ENCODE measurements at regions not wholly inside any gene's neighbourhood (a gene's known extent, or its start where the extent isn't known, plus 50 kb on each side); places are given as distances from the start of the nearest gene placed in this dataset.

DNA sequence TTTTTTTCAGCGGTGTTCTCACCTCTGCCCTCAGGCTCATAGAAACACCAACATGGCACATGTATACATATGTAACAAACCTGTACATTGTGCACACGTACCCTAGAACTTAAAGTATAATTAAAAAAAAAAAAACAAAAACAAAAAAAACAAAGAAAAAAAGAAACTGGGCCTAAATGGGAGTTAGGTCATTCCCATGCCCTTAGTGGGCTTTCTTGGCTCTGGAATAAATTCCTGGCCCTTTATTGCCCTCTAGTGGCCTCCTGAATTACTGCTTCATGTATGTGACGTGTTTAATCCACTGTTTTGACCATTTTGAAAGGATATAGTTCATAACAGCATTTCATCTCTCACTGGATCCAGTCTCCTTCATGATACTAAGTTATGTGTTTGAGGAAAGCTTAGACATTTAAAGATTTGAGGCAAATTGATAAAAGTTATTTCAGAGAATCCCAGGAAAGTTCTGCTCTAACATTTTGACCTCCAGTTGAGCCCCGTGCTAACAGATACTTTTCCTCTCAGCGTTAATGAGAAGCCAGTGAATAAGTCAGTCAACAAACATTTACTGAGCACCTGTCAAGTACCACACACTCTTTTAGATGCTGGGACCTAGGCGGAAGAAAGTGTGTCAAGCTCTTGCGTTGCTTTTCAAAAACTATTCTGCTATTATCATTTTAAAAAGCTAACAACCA, 54.7 kb upstream of the SYPL1 start:
- DNase-seq: peak; percentile 55 to 68

DNA sequence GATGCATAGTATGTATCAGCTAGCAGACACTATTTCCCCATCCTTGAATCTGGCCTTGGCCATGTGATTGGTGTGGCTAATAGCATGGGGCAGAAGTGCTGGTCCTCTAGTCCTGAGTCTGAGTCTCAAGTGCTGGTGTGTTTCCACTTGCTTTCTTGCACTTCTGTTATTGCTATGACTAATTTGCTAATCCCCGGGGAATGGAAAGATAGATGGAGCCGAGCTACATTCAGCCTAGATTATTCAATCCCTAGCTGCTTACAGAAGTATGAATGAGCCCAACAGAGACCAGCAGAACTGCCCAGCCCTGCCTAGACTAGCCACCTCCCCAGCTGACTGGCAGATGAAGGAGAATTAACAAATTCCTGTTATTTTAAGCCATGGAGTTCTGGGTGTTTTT, 53.2 kb upstream of the SYPL1 start:
- no peak for DNase-seq

DNA sequence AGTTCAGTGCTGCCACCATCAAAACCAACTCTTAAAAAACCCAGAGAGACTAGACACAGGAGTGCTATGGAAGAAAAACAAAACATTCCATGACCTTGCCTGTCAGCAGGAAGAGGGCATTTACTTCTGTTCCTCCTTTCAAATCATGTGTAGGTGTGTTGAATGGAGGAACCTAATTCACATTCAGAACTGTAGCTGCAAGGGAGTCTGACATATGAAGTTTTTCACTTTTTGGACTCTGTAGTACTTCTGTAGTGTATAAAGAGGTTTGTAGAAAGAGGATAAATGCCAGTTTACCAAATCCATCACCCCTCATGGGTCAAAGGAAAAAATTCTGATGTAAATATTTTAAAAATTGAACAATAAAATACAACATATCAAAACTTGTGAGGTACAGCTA, 51.1 kb upstream of the SYPL1 start:
- DNase-seq: no peak
